ENCODE measurements at regions not wholly inside any gene's neighbourhood (a gene's known extent, or its start where the extent isn't known, plus 50 kb on each side); places are given as distances from the start of the nearest gene placed in this dataset.

GRCh38 chr10:85545874-85546273 is 820.7 kb downstream of the GRID1 start:
- DNase-seq (ENCODE audit: low spot score) = no peak

- DNase-seq (ENCODE audit: low spot score) = no peak
Observed at GRCh38 chr10:85547460-85548023, 819.1 kb downstream of the GRID1 start.

GRCh38 chr10:85548034-85548433 is 818.6 kb downstream of the GRID1 start:
- no peak for DNase-seq (ENCODE audit: low spot score)
